ENCODE measurements at regions not wholly inside any gene's neighbourhood (a gene's known extent, or its start where the extent isn't known, plus 50 kb on each side); places are given as distances from the start of the nearest gene placed in this dataset.
A peak's percentile ranks its signal among the peaks of the same experiment; 100 is the strongest.

- peak overlapping the region; percentile 92 for H3K27ac Mint-ChIP-seq (ENCODE audit: unreplicated experiment)
- intact Hi-C loops (cut with micrococcal nuclease; ENCODE audit: unreplicated experiment), result no loop called here
- H3K36me3 Mint-ChIP-seq (ENCODE audit: insufficient read depth, unreplicated experiment), result peaks cover 22% of the 10 kb centered on the region
- CTCF ChIA-PET, result interaction anchor here (0.7 kb wide), 1 partner anchor 14 kb away, joined by 3 read pairs; no protein-coding TSS in a partner anchor
- H3K27me3 Mint-ChIP-seq (ENCODE audit: unreplicated experiment), result no peaks in the 10 kb centered on the region
- TF ChIP-seq, protein P1, sequence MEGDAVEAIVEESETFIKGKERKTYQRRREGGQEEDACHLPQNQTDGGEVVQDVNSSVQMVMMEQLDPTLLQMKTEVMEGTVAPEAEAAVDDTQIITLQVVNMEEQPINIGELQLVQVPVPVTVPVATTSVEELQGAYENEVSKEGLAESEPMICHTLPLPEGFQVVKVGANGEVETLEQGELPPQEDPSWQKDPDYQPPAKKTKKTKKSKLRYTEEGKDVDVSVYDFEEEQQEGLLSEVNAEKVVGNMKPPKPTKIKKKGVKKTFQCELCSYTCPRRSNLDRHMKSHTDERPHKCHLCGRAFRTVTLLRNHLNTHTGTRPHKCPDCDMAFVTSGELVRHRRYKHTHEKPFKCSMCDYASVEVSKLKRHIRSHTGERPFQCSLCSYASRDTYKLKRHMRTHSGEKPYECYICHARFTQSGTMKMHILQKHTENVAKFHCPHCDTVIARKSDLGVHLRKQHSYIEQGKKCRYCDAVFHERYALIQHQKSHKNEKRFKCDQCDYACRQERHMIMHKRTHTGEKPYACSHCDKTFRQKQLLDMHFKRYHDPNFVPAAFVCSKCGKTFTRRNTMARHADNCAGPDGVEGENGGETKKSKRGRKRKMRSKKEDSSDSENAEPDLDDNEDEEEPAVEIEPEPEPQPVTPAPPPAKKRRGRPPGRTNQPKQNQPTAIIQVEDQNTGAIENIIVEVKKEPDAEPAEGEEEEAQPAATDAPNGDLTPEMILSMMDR (IDR thresholded peaks at IDR 0.05; ENCODE audit: unreplicated experiment), result no peak
- no TSS peak for BruUV-seq (replicated peaks)
- peaks cover 71% of the 10 kb centered on the region for H3K4me1 Mint-ChIP-seq (ENCODE audit: low read depth, unreplicated experiment)
- H3K4me3 Mint-ChIP-seq (ENCODE audit: low read depth, unreplicated experiment), result peak overlapping the region; percentile 32
- DNase-seq, result no peak
- peaks cover 8% of the 10 kb centered on the region for H3K9me3 Mint-ChIP-seq (ENCODE audit: low read depth, unreplicated experiment)
These were observed 74.9 kb upstream of the F3 start for GRCh38 chr1:94616506-94616905.

GRCh38 chr1:94614996-94615395, 73.4 kb upstream of the F3 start:
- H3K36me3 Mint-ChIP-seq (ENCODE audit: insufficient read depth, unreplicated experiment), result peaks cover 14% of the 10 kb centered on the region
- peaks cover 64% of the 10 kb centered on the region for H3K4me1 Mint-ChIP-seq (ENCODE audit: low read depth, unreplicated experiment)
- intact Hi-C loops (cut with micrococcal nuclease; ENCODE audit: unreplicated experiment), result no loop called here
- no peak overlapping the region for H3K27ac Mint-ChIP-seq (ENCODE audit: unreplicated experiment)
- CTCF ChIA-PET, result no interaction called here
- no peak for DNase-seq
- H3K4me3 Mint-ChIP-seq (ENCODE audit: low read depth, unreplicated experiment), result no peak overlapping the region
- TF ChIP-seq, protein P1 (IDR thresholded peaks at IDR 0.05; ENCODE audit: unreplicated experiment), result no peak
- no peaks in the 10 kb centered on the region for H3K27me3 Mint-ChIP-seq (ENCODE audit: unreplicated experiment)
- no TSS peak for BruUV-seq (replicated peaks)
- H3K9me3 Mint-ChIP-seq (ENCODE audit: low read depth, unreplicated experiment), result peaks cover 8% of the 10 kb centered on the region

GRCh38 chr1:94614168-94614815, 72.7 kb upstream of the F3 start:
- Mint-ChIP-seq H3K27ac (ENCODE audit: unreplicated experiment) (no peak overlapping the region), H3K36me3 (ENCODE audit: insufficient read depth, unreplicated experiment) (peaks cover 12% of the 10 kb centered on the region), H3K9me3 (ENCODE audit: low read depth, unreplicated experiment) (peaks cover 8% of the 10 kb centered on the region), H3K4me1 (ENCODE audit: low read depth, unreplicated experiment) (peaks cover 61% of the 10 kb centered on the region), H3K27me3 (ENCODE audit: unreplicated experiment) (no peaks in the 10 kb centered on the region), H3K4me3 (ENCODE audit: low read depth, unreplicated experiment) (no peak overlapping the region)
- no peak for DNase-seq
- CTCF ChIA-PET, result no interaction called here
- intact Hi-C loops (cut with micrococcal nuclease; ENCODE audit: unreplicated experiment), result no loop called here
- TF ChIP-seq, protein P1 (IDR thresholded peaks at IDR 0.05; ENCODE audit: unreplicated experiment), result no peak
- BruUV-seq (replicated peaks), result no TSS peak

DNA sequence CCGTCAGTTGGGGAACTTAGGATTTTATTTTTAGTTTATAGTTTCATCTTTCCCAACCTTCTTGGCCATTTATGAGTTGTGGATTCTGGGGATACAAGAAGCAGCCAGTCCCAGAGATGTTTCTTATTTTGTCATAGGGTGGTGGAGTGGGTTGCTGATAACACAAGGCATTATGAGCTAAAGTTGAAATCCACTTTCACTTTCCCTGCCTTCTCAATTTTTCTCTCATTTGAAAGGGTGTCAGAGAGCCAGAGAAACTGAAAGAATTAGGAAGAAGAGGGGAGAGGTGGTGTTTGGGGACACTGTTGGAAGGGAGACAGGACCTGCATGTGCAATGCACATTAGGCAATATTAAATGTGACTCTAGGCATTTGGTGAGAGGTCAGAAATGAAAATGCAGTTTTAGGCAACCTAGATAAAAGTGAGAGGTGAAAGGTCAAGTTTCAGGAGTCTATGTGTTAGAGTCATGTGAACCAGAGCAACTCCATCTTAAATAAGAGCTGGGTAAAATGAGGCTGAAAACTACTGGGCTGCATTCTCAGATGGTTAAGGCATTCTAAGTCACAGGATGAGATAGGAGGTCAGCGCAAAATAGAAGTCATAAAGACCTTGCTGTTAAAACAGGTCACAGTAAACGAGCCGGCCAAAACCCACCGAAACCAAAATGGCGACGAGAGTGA, 71.1 kb upstream of the F3 start:
- H3K9me3 Mint-ChIP-seq (ENCODE audit: low read depth, unreplicated experiment), result no peaks in the 10 kb centered on the region
- intact Hi-C loops (cut with micrococcal nuclease; ENCODE audit: unreplicated experiment), result no loop called here
- TF ChIP-seq, protein P1 (IDR thresholded peaks at IDR 0.05; ENCODE audit: unreplicated experiment), result no peak
- H3K4me3 Mint-ChIP-seq (ENCODE audit: low read depth, unreplicated experiment), result no peak overlapping the region
- no TSS peak for BruUV-seq (replicated peaks)
- peaks cover 13% of the 10 kb centered on the region for H3K36me3 Mint-ChIP-seq (ENCODE audit: insufficient read depth, unreplicated experiment)
- peak overlapping the region; percentile 84 for H3K27ac Mint-ChIP-seq (ENCODE audit: unreplicated experiment)
- no peaks in the 10 kb centered on the region for H3K27me3 Mint-ChIP-seq (ENCODE audit: unreplicated experiment)
- CTCF ChIA-PET, result interaction anchor here (0.6 to 0.7 kb wide), 2 partner anchors 54 to 109 kb away, joined by 3 to 4 read pairs; no protein-coding TSS in a partner anchor
- no peak for DNase-seq
- peaks cover 63% of the 10 kb centered on the region for H3K4me1 Mint-ChIP-seq (ENCODE audit: low read depth, unreplicated experiment)

Measured in Calu3 (cell line).